ENCODE measurements at regions not wholly inside any gene's neighbourhood (a gene's known extent, or its start where the extent isn't known, plus 50 kb on each side); places are given as distances from the start of the nearest gene placed in this dataset.

- TF ChIP-seq CTCF (IDR thresholded peaks at IDR 0.05), result no peak
- no peak for TF ChIP-seq POLR2A (IDR thresholded peaks at IDR 0.05)
These were observed 110.6 kb upstream of the UXS1 start for GRCh38 chr2:106304612-106305184.
